GM23338 (cell line): ENCODE measurements at regions not wholly inside any gene's neighbourhood (a gene's known extent, or its start where the extent isn't known, plus 50 kb on each side); places are given as distances from the start of the nearest gene placed in this dataset.

Source experiments
- ATAC-seq: fragments of 200-7000 bp; cut with Tn5 transposase; 3 replicates; pipeline ENCODE4 v1.9.1; 2020
- DNase-seq: peaks from one replicate; pipeline ENCODE4 v3.0.0-alpha.2; 2015; ENCODE audit warnings: low spot score
- H2AFZ ChIP-seq: fragments of 200-600 bp; sonication (generic); 2 replicates; pipeline ENCODE4 v1.8.0; 2016; ENCODE audit warnings: antibody characterized with exemption, mild to moderate bottlenecking, moderate library complexity
- H3F3A ChIP-seq: fragments of 200-600 bp; sonication (generic); replicated peaks from 2 replicates; pipeline ENCODE4 v1.8.0; 2017; ENCODE audit warnings: antibody characterized with exemption, mixed run types, low read depth
- H3K27ac ChIP-seq: fragments of 200-600 bp; sonication (generic); 2 replicates; pipeline ENCODE4 v1.6.1; 2016; ENCODE audit warnings: low read depth
- H3K27me3 ChIP-seq: fragments of 200-600 bp; sonication (generic); 2 replicates; pipeline ENCODE4 v1.8.0; 2016; ENCODE audit warnings: mild to moderate bottlenecking, mixed run types, moderate library complexity; ENCODE audit not compliant: insufficient read depth
- H3K36me3 ChIP-seq: fragments of 200-600 bp; sonication (generic); 2 replicates; pipeline ENCODE4 v1.8.0; 2016; ENCODE audit warnings: mild to moderate bottlenecking; ENCODE audit not compliant: insufficient read depth
- H3K4me1 ChIP-seq: fragments of 200-600 bp; sonication (generic); 2 replicates; pipeline ENCODE4 v1.8.0; 2016; ENCODE audit warnings: mild to moderate bottlenecking, moderate library complexity; ENCODE audit not compliant: insufficient read depth
- H3K4me2 ChIP-seq: fragments of 200-600 bp; sonication (generic); 2 replicates; pipeline ENCODE4 v1.7.1; 2017; ENCODE audit warnings: mixed run types
- H3K4me3 ChIP-seq: fragments of 200-600 bp; sonication (generic); 2 replicates; pipeline ENCODE4 v1.6.1; 2016; ENCODE audit warnings: mixed run types
- H3K79me2 ChIP-seq: fragments of 200-600 bp; sonication (generic); replicated peaks from 2 replicates; pipeline ENCODE4 v1.8.0; 2017; ENCODE audit warnings: mild to moderate bottlenecking; ENCODE audit not compliant: insufficient read depth
- H3K9me2 ChIP-seq: fragments of 200-600 bp; sonication (generic); 2 replicates; pipeline ENCODE4 v1.8.0; 2017; ENCODE audit not compliant: insufficient read depth
- H4K20me1 ChIP-seq: fragments of 200-600 bp; sonication (generic); replicated peaks from 2 replicates; pipeline ENCODE4 v1.8.0; 2017; ENCODE audit warnings: mild to moderate bottlenecking; ENCODE audit not compliant: insufficient read depth
- H3K27ac Mint-ChIP-seq: 2 replicates; pipeline ENCODE4 v1.8.0; 2020; ENCODE audit warnings: inconsistent platforms, mild to moderate bottlenecking, moderate library complexity, mixed read lengths
- H3K27me3 Mint-ChIP-seq: 3 replicates; pipeline ENCODE4 v1.8.0; 2022; ENCODE audit warnings: low read depth, mild to moderate bottlenecking, moderate library complexity, mixed read lengths, inconsistent platforms; ENCODE audit not compliant: insufficient read depth, poor library complexity
- H3K36me3 Mint-ChIP-seq: 3 replicates; pipeline ENCODE4 v1.8.0; 2021; ENCODE audit warnings: low read depth, mild to moderate bottlenecking, inconsistent platforms, moderate library complexity, mixed read lengths
- H3K4me1 Mint-ChIP-seq: 3 replicates; pipeline ENCODE4 v1.8.0; 2020; ENCODE audit warnings: mild to moderate bottlenecking, inconsistent platforms, mixed read lengths
- H3K4me3 Mint-ChIP-seq: 3 replicates; pipeline ENCODE4 v1.8.0; 2021; ENCODE audit warnings: moderate library complexity, mild to moderate bottlenecking, inconsistent platforms, mixed read lengths
- H3K9me3 Mint-ChIP-seq: 3 replicates; pipeline ENCODE4 v1.8.0; 2020; ENCODE audit warnings: moderate library complexity, mild to moderate bottlenecking, inconsistent platforms, mixed read lengths
- NANOG ChIP-seq: IDR thresholded peaks from 2 replicates; pipeline ENCODE4 v1.6.1; 2016; ENCODE audit warnings: antibody characterized with exemption, borderline replicate concordance
- STAT1 ChIP-seq: IDR thresholded peaks from one replicate; pipeline ENCODE4 v1.6.1; 2016; ENCODE audit warnings: antibody characterized with exemption; ENCODE audit not compliant: unreplicated experiment
- ZNF114 ChIP-seq: fragments of 250-450 bp; sonication (Bioruptor Pico); IDR thresholded peaks from 2 replicates; pipeline ENCODE4 v1.5.0; 2020; ENCODE audit warnings: mild to moderate bottlenecking, moderate library complexity
- ZNF331 ChIP-seq: fragments of 250-450 bp; sonication (Bioruptor Pico); IDR thresholded peaks from 2 replicates; pipeline ENCODE4 v1.5.0; 2020; ENCODE audit warnings: low read depth, mild to moderate bottlenecking, moderate library complexity
- ZNF462 ChIP-seq: fragments of 250-450 bp; sonication (Bioruptor Pico); IDR thresholded peaks from 2 replicates; pipeline ENCODE4 v1.5.0; 2020; ENCODE audit warnings: mild to moderate bottlenecking, moderate library complexity

GRCh38 chr5:125659316-125660023 is 763.7 kb upstream of the GRAMD2B start (continued):
- TF ChIP-seq ZNF462 (no peak), ZNF331 (CRISPR knock-in tag) (no peak), ZNF114 (no peak)

- ATAC-seq = peak; percentile 50; the same call in 2 of the 3 replicates
- H3K27ac Mint-ChIP-seq = no peak overlapping the region
- H3K4me3 ChIP-seq = no peak overlapping the region
- no peak overlapping the region for H2AFZ ChIP-seq
- H4K20me1 ChIP-seq = no peaks in the 10 kb centered on the region
- H3K79me2 ChIP-seq = no peaks in the 10 kb centered on the region
- peaks cover 10% of the 10 kb centered on the region; the same call in 1 of the 2 replicates for H3K9me2 ChIP-seq
- H3K4me3 Mint-ChIP-seq = no peak overlapping the region
- TF ChIP-seq NANOG (no peak), STAT1 (no peak)
- H3K27me3 Mint-ChIP-seq = peaks cover 2% of the 10 kb centered on the region
- peaks cover 23% of the 10 kb centered on the region for H3K4me1 Mint-ChIP-seq
- H3F3A ChIP-seq = no peaks in the 10 kb centered on the region
- no peaks in the 10 kb centered on the region for H3K9me3 Mint-ChIP-seq
- no peak overlapping the region for H3K27ac ChIP-seq
- H3K36me3 Mint-ChIP-seq = peaks cover 4% of the 10 kb centered on the region; the same call in 1 of the 3 replicates
- H3K4me1 ChIP-seq = peaks cover 10% of the 10 kb centered on the region; the same call in 1 of the 2 replicates
- H3K27me3 ChIP-seq = no peaks in the 10 kb centered on the region
- H3K36me3 ChIP-seq = 0 out of 2 replicates have a peak, but pooled peaks cover 2% of the 10 kb centered on the region
- peak; percentile 13 for DNase-seq
- H3K4me2 ChIP-seq = peak overlapping the region; percentile 36
These were observed 762.8 kb upstream of the GRAMD2B start for GRCh38 chr5:125660231-125660895.
